AG08395 (cell line): ENCODE measurements at regions not wholly inside any gene's neighbourhood (a gene's known extent, or its start where the extent isn't known, plus 50 kb on each side); places are given as distances from the start of the nearest gene placed in this dataset.
"Not testable (repeated sequence)": the region's sequence is repeated elsewhere in the genome, so short reads cannot be mapped to it uniquely, and the experiment has no call there.

Source experiments
- DNase-seq: peaks from one replicate; pipeline ENCODE4 v3.0.0; 2012; ENCODE audit warnings: mixed read lengths, low spot score

- no peak for DNase-seq
Measured at GRCh38 chr2:14425869-14426268, 206.6 kb upstream of the LRATD1 start.

- DNase-seq: peak; percentile 77
Measured at GRCh38 chr2:14428056-14428455, 204.5 kb upstream of the LRATD1 start.

- no peak for DNase-seq
Measured at GRCh38 chr2:14433946-14434495, 198.5 kb upstream of the LRATD1 start.

- DNase-seq: no peak
Measured at GRCh38 chr2:14445670-14446069, 186.8 kb upstream of the LRATD1 start.

- no peak for DNase-seq
Measured at GRCh38 chr2:14448340-14448739, 184.2 kb upstream of the LRATD1 start.

GRCh38 chr2:14451312-14451711 lies 181.2 kb upstream of the LRATD1 start:
- DNase-seq: no peak

GRCh38 chr2:14454202-14454601 lies 178.3 kb upstream of the LRATD1 start:
- no peak for DNase-seq

GRCh38 chr2:14459786-14460325 lies 172.7 kb upstream of the LRATD1 start:
- no peak for DNase-seq

GRCh38 chr2:14475994-14476393 lies 156.5 kb upstream of the LRATD1 start:
- no peak for DNase-seq

GRCh38 chr2:14479486-14479885 lies 153.0 kb upstream of the LRATD1 start:
- no peak for DNase-seq

GRCh38 chr2:14480120-14480519 lies 152.4 kb upstream of the LRATD1 start:
- no peak for DNase-seq

GRCh38 chr2:14480906-14481305 lies 151.6 kb upstream of the LRATD1 start:
- no peak for DNase-seq

- peak; percentile 89 for DNase-seq
Measured at GRCh38 chr2:14492920-14493503, 139.5 kb upstream of the LRATD1 start.

- no peak for DNase-seq
Measured at GRCh38 chr2:14494759-14495158, 137.8 kb upstream of the LRATD1 start.

- no peak for DNase-seq
Measured at GRCh38 chr2:14501061-14501460, 131.5 kb upstream of the LRATD1 start.

GRCh38 chr2:14506955-14507354 lies 125.6 kb upstream of the LRATD1 start:
- DNase-seq: not testable (repeated sequence)

GRCh38 chr2:14511541-14511940 lies 121.0 kb upstream of the LRATD1 start:
- DNase-seq: no peak

GRCh38 chr2:14513903-14514302 lies 118.6 kb upstream of the LRATD1 start:
- no peak for DNase-seq

- DNase-seq: peak; percentile 77
Measured at GRCh38 chr2:14516844-14517243, 115.7 kb upstream of the LRATD1 start.

- DNase-seq: peak; percentile 17
Measured at GRCh38 chr2:14517731-14518130, 114.8 kb upstream of the LRATD1 start.

- DNase-seq: no peak
Measured at GRCh38 chr2:14520385-14520945, 112.1 kb upstream of the LRATD1 start.

GRCh38 chr2:14524041-14524802 lies 108.3 kb upstream of the LRATD1 start:
- peak; percentile 84 for DNase-seq

- no peak for DNase-seq
Measured at GRCh38 chr2:14524803-14525080, 107.8 kb upstream of the LRATD1 start.
